ENCODE measurements at regions not wholly inside any gene's neighbourhood (a gene's known extent, or its start where the extent isn't known, plus 50 kb on each side); places are given as distances from the start of the nearest gene placed in this dataset.

DNA sequence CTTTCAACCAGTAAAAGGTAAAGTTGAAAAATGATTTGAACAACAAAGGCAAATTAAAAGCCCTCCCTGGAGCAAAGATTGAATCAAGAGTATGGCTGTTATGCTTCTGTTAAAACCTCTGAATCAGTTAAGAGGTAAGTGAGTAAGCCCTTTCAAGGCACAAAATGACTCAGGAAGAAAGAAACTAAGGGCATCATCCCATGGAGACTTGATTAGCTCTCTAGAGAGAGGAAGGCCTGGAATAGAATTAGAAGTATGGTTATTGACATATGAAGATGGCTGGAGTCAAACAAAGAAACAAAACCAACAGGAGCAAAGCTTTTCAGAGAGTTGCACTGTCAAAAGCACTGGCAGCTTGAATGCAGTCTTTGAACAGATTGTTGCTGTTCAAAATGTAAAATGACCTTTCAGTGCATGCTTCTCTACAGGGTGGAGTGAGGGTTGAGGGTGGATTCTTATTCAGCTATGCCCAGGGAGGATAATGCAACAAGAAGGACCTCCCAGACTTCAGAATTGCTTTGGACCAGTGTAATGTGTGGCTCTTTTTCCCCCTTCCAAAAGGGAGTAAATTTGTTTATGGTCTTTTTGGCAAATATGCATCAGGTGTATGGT is 365.5 kb downstream of the GBA3 start:
- Mint-ChIP-seq H3K27me3 (no peaks in the 10 kb centered on the region), H3K4me3 (no peak overlapping the region), H3K4me1 (ENCODE audit: low read depth) (no peaks in the 10 kb centered on the region), H3K9me3 (no peaks in the 10 kb centered on the region), H3K27ac (no peak overlapping the region), H3K36me3 (no peaks in the 10 kb centered on the region)
- no peak for DNase-seq
- intact Hi-C loops (cut with micrococcal nuclease): no loop called here
- ChIA-PET POLR2A (no interaction called here), CTCF (no interaction called here)

DNA sequence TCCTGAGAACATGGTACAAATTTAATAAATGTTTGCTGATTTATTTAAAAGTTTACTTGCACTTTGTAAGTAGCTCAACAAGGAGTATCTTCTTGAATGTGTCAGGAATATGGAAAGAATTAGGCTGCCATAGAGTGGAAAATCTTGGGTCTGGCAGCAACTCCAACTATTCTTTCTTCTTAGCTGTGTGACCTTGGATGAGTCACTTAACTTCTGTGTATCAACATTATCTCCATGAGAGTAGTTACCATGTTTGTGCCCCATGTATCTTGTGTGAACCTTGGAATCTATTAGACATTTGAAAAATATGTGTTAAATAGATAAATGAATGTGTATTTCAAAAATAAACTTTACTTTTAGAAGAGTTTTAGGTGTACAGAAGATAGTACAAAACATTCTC is 348.8 kb downstream of the GBA3 start:
- no peak for DNase-seq
- Mint-ChIP-seq H3K27ac (no peak overlapping the region), H3K9me3 (peaks cover 8% of the 10 kb centered on the region), H3K4me3 (no peak overlapping the region), H3K36me3 (no peaks in the 10 kb centered on the region), H3K4me1 (ENCODE audit: low read depth) (no peaks in the 10 kb centered on the region), H3K27me3 (no peaks in the 10 kb centered on the region)
- ChIA-PET CTCF (interaction anchor here (0.6 kb wide), 1 partner anchor 1207 kb away, joined by 3 read pairs; no protein-coding TSS in a partner anchor), POLR2A (no interaction called here)
- intact Hi-C loops (cut with micrococcal nuclease): no loop called here

DNA sequence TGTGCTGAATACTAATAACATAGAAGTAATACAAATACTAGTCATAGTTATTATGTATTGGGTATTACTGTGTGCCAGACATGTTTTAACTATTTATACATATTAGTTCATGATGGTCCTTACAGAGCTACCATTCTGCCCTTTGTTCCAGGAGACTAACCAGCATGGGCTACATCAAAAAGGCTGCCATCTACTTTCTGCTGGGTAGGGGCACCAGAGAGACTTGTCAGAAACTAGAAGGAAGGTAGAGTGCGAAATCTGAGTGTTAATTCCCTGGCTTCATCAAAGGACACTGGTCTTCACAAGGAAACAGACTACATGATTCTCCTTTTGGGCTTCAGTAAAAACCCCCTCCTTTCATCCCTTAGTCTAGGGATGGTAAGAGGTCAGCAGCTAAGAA is 347.8 kb downstream of the GBA3 start:
- intact Hi-C loops (cut with micrococcal nuclease): no loop called here
- CTCF ChIA-PET: no interaction called here
- H3K4me3 Mint-ChIP-seq: no peak overlapping the region

DNA sequence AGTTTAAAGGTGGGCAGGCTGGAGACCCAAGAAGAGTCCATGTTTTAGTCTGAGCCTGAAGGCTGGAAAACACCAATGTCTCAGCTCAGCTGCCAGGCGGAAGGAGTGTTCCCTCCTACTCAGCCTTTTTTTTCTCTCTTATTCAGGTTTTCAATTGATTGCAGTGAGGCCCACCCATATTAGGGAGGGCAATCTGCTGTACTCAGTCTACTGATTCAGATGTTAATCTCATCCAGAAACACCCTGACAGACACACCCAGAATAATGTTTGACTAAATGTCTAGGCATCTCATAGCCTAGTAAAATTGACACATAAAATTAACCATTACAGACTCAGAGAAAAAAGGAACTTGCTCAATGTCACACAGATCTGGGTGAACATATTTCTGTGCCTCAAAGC is 347.1 kb downstream of the GBA3 start:
- H3K9me3 Mint-ChIP-seq: peaks cover 8% of the 10 kb centered on the region
- intact Hi-C loops (cut with micrococcal nuclease): no loop called here

More for the DNA sequence above, 347.8 kb downstream of the GBA3 start:
- POLR2A ChIA-PET: no interaction called here
- no peak overlapping the region for H3K27ac Mint-ChIP-seq
- peaks cover 8% of the 10 kb centered on the region for H3K9me3 Mint-ChIP-seq
- H3K4me1 Mint-ChIP-seq (ENCODE audit: low read depth): no peaks in the 10 kb centered on the region
- DNase-seq: no peak
- no peaks in the 10 kb centered on the region for H3K36me3 Mint-ChIP-seq
- H3K27me3 Mint-ChIP-seq: no peaks in the 10 kb centered on the region

DNA sequence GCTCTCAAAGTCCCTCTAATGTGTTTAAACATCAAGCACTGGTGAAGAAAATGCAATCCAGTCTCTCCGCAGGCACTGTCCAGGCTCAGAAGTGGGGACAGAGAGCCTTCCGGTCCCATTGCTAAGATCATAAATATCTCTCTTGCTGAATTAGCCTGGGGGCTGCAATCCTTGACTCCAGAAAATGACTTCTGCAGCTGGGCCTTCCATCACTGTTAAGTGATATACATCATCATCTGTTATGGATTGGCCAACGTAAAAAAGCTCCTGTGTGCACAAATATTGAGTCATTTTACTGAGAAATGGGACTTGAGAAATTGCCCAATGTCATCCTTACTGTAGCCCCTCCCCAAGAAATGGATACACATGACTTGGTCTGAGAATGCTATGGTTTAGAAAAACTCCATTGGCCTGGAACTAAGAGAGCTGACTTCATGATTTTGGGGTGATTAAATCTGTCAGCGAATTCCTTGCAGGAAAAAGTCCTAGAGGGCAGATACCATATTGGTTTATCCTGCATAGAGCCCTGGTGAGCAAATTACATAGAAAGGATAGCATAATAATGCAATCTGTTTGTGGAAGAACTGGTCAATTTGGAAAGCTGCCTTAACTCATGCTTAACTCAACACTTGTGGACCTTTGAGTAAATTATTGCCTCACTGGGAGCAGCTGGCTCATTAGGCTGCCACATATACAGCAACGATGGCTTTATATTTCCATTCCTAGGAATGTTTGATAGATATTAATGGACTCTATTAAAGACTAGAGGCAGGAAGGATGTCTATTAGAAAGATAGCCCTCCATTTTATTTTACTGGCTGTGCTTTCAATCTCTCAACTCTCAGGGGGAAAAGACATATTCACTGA is 346.1 kb downstream of the GBA3 start:
- ChIA-PET POLR2A (no interaction called here), CTCF (no interaction called here)
- no peak overlapping the region for H3K4me3 Mint-ChIP-seq

More for the DNA sequence above, 347.1 kb downstream of the GBA3 start:
- Mint-ChIP-seq H3K27ac (no peak overlapping the region), H3K4me3 (no peak overlapping the region), H3K27me3 (no peaks in the 10 kb centered on the region), H3K4me1 (ENCODE audit: low read depth) (no peaks in the 10 kb centered on the region), H3K36me3 (no peaks in the 10 kb centered on the region)
- DNase-seq: no peak
- ChIA-PET POLR2A (no interaction called here), CTCF (no interaction called here)

DNA sequence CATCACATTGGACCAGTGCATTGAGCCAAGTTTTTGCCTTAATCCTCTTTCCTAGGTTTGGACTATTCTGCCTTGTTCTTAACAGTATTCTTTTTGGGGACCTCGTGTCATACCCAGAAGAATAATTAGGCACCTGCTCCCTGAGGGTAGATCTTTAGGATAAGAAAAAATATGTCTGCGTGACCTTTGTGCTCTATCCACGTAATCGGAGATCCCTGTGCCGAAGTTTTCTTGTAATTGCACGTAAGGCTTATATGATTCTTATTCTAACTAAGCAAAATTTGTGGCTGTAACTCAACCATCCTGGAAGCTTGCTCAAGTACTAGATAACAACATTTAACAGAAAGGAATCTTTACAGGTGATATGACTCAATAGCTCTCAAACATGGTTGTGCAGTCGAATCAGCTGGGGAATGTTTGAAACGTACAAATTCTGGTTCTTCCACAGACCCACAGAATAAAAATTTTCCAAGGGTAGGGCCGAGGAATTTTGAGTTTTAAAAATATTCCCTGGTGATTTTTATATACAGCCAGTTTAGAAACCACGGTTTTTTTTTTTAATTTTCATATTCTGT is 344.3 kb downstream of the GBA3 start:
- peaks cover 8% of the 10 kb centered on the region for H3K9me3 Mint-ChIP-seq
- H3K36me3 Mint-ChIP-seq: no peaks in the 10 kb centered on the region
- no peak overlapping the region for H3K4me3 Mint-ChIP-seq
- no peaks in the 10 kb centered on the region for H3K27me3 Mint-ChIP-seq
- intact Hi-C loops (cut with micrococcal nuclease): no loop called here
- ChIA-PET CTCF (no interaction called here), POLR2A (no interaction called here)
- no peak for DNase-seq
- no peak overlapping the region for H3K27ac Mint-ChIP-seq
- H3K4me1 Mint-ChIP-seq (ENCODE audit: low read depth): no peaks in the 10 kb centered on the region

More for the DNA sequence above, 346.1 kb downstream of the GBA3 start:
- H3K36me3 Mint-ChIP-seq: no peaks in the 10 kb centered on the region
- intact Hi-C loops (cut with micrococcal nuclease): no loop called here
- no peaks in the 10 kb centered on the region for H3K27me3 Mint-ChIP-seq
- H3K27ac Mint-ChIP-seq: no peak overlapping the region
- no peak for DNase-seq
- no peaks in the 10 kb centered on the region for H3K4me1 Mint-ChIP-seq (ENCODE audit: low read depth)
- peaks cover 8% of the 10 kb centered on the region for H3K9me3 Mint-ChIP-seq

DNA sequence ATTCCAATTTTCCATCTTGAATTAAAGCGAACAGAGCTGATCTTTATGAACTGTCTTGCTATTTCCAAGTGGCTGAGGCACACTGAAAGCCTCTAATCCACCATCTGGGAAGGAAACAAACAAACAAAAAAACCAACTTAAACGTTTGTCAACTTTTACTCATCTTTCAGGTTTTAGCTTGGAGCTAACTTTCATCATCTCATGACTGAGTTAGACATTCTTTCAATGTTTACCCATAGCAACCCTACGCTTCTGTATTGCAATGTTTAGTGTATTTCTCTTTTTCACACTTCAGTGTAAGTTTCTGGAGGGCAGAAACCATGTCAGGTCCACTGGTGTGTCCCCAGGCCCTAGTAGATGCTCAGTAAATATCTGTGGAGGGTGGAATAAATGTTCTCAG is 343.8 kb downstream of the GBA3 start:
- intact Hi-C loops (cut with micrococcal nuclease): no loop called here
- no peaks in the 10 kb centered on the region for H3K27me3 Mint-ChIP-seq
- H3K36me3 Mint-ChIP-seq: no peaks in the 10 kb centered on the region
- ChIA-PET CTCF (no interaction called here), POLR2A (no interaction called here)
- H3K4me3 Mint-ChIP-seq: no peak overlapping the region
- H3K4me1 Mint-ChIP-seq (ENCODE audit: low read depth): no peaks in the 10 kb centered on the region
- no peak for DNase-seq
- H3K27ac Mint-ChIP-seq: no peak overlapping the region
- peaks cover 10% of the 10 kb centered on the region for H3K9me3 Mint-ChIP-seq

DNA sequence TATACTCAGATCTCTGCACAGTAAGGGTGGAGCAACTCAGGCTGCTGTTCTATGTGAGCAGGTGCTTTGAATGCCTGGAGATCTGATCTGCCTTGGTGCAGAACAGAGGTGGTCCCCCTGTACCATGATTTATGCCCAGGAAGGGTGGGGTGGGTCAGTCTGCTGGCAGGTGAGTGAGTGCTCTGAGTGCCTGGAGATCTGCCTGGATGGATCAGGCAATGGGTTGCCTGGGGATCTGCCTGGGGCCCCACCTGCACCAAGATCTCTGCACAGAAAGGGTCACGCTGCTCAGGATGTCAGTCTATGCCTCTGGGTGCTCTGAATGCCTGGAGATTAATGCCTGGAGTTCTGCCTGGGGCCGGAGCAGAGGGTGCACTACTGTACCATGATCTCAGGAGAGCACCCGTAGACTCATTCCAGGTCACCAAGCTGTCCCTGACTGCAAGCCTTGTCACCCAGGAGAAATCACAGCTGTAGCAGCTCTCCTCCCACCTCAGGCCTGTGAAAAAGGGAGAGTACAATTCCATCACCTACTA is 342.9 kb downstream of the GBA3 start:
- H3K4me1 Mint-ChIP-seq (ENCODE audit: low read depth): no peaks in the 10 kb centered on the region
- ChIA-PET CTCF (no interaction called here), POLR2A (no interaction called here)
- H3K27me3 Mint-ChIP-seq: no peaks in the 10 kb centered on the region
- no peak overlapping the region for H3K27ac Mint-ChIP-seq
- peaks cover 10% of the 10 kb centered on the region for H3K9me3 Mint-ChIP-seq
- no peak for DNase-seq
- intact Hi-C loops (cut with micrococcal nuclease): no loop called here
- H3K4me3 Mint-ChIP-seq: no peak overlapping the region
- H3K36me3 Mint-ChIP-seq: no peaks in the 10 kb centered on the region

DNA sequence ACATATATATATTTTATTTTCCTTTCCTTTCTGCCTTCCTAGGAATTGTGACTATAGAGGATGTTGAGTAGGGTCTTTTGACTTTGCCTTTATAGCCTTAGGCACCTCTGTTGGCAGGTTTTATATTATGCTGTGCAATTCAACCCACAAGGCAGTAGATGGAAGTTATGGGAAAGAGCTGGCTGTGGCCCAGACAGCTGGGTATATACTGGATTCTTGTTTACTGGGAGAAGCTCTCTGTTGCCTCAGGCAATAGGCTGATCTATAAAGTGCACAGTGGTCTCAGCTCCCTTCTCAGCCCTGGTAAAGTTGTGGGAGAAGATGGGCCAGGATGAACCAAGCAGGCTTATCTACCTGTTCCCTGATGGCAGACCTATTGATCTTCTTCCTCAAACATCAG is 342.0 kb downstream of the GBA3 start:
- Mint-ChIP-seq H3K4me3 (no peak overlapping the region), H3K27me3 (no peaks in the 10 kb centered on the region), H3K27ac (no peak overlapping the region), H3K9me3 (peaks cover 2% of the 10 kb centered on the region), H3K36me3 (no peaks in the 10 kb centered on the region), H3K4me1 (ENCODE audit: low read depth) (no peaks in the 10 kb centered on the region)
- ChIA-PET CTCF (interaction anchor here (0.6 kb wide), 1 partner anchor 1109 kb away, joined by 3 read pairs; no protein-coding TSS in a partner anchor), POLR2A (no interaction called here)
- DNase-seq: no peak
- intact Hi-C loops (cut with micrococcal nuclease): no loop called here

DNA sequence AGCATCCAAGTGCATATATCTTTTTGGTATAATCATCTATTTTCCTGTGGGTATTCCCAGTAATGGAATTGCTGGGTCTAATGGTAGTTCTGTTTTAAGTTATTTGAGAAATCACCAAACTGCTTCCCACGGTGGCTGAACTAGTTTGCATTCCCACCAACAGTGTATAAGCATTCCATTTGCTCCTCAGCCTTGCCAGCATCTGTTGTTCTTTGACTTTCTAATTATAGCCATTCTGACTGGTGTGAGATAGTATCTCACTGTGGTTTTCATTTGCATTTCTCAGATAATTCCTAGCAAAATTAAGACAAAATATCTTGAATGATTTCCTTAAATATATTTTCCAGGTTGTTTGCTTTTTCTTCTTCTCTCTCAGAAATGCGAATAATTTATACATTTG is 341.1 kb downstream of the GBA3 start:
- H3K36me3 Mint-ChIP-seq: no peaks in the 10 kb centered on the region
- no peaks in the 10 kb centered on the region for H3K27me3 Mint-ChIP-seq
- ChIA-PET POLR2A (no interaction called here), CTCF (no interaction called here)
- intact Hi-C loops (cut with micrococcal nuclease): no loop called here
- DNase-seq: no peak
- H3K4me3 Mint-ChIP-seq: no peak overlapping the region
- H3K9me3 Mint-ChIP-seq: peaks cover 2% of the 10 kb centered on the region
- no peaks in the 10 kb centered on the region for H3K4me1 Mint-ChIP-seq (ENCODE audit: low read depth)
- H3K27ac Mint-ChIP-seq: no peak overlapping the region

DNA sequence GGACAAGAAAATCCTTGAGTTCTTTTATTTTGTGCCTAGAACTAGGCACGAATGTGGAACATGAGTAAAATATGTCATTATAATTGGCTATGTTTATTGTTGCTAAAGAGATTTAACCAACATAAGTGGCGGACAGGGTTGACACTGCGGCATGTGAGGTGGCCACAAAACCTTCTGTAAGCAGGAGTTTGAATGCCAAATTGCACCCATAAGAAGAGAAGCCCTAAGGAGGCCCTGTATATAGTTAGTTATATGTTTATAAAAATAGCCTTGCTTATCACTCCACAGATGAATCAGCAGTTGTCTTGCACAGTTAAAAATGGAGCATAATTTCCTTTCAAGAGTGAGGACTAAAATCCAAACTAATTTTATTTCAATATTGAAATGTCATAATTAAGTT is 336.1 kb downstream of the GBA3 start:
- DNase-seq: no peak
- Mint-ChIP-seq H3K9me3 (peaks cover 8% of the 10 kb centered on the region), H3K27ac (no peak overlapping the region), H3K4me1 (ENCODE audit: low read depth) (no peaks in the 10 kb centered on the region), H3K27me3 (no peaks in the 10 kb centered on the region), H3K36me3 (no peaks in the 10 kb centered on the region), H3K4me3 (no peak overlapping the region)
- POLR2A ChIA-PET: no interaction called here
- intact Hi-C loops (cut with micrococcal nuclease): no loop called here
- CTCF ChIA-PET: no interaction called here

DNA sequence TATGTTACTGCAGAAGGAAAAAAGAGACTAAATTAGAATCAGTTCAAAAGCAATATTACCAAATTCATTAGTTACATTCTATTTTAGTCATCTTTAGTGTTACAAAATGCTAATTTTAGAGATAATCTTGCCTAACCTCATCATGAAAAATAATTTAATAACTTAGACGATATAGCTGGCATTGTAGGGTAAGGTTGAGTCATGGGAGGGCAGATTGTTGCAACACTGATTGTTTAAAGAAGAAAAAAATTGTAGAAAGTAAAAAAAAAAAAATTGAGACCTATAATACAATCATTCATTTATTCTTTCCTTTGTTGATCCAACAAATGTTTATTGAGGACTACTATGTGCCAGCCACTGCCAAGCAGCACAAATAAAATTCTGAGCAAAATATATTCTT is 330.9 kb downstream of the GBA3 start:
- intact Hi-C loops (cut with micrococcal nuclease): no loop called here

DNA sequence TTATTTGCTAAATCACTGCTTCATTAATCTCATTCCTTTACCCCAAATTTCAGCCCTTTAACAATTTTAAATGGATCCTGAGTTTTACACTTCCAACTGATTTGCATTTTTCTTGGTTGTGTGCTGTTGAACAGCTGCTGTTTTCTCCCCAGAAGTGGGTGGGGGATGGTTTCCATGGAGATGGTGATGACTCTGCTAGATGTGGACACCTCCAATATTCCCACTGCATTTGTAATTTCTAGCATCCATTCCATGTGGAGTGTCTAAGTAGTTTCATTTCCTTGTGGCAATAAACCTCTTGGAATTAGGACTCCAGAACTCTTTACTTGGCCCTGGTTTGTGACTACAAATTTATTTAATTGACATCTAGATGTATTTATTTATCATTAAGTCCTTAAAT is 330.4 kb downstream of the GBA3 start:
- Mint-ChIP-seq H3K9me3 (peaks cover 6% of the 10 kb centered on the region), H3K4me3 (no peak overlapping the region), H3K36me3 (no peaks in the 10 kb centered on the region), H3K27ac (no peak overlapping the region), H3K4me1 (ENCODE audit: low read depth) (no peaks in the 10 kb centered on the region), H3K27me3 (no peaks in the 10 kb centered on the region)
- DNase-seq: no peak
- POLR2A ChIA-PET: no interaction called here
- intact Hi-C loops (cut with micrococcal nuclease): no loop called here
- CTCF ChIA-PET: no interaction called here

More for the DNA sequence above, 330.9 kb downstream of the GBA3 start:
- ChIA-PET POLR2A (no interaction called here), CTCF (no interaction called here)
- Mint-ChIP-seq H3K4me1 (ENCODE audit: low read depth) (no peaks in the 10 kb centered on the region), H3K36me3 (no peaks in the 10 kb centered on the region), H3K27me3 (no peaks in the 10 kb centered on the region), H3K27ac (no peak overlapping the region), H3K4me3 (no peak overlapping the region), H3K9me3 (peaks cover 6% of the 10 kb centered on the region)
- no peak for DNase-seq
